NCI-H2107 treated with DMSO at 0.1 percent for 48 hours (cell line): ENCODE measurements at regions not wholly inside any gene's neighbourhood (a gene's known extent, or its start where the extent isn't known, plus 50 kb on each side); places are given as distances from the start of the nearest gene placed in this dataset.

Source experiments
- DNase-seq: peaks from one replicate; lab custom pipeline; 2025; ENCODE audit not compliant: unreplicated experiment; lab: John Stamatoyannopoulos, UW

GRCh38 chr12:19010726-19011125, 118.8 kb upstream of the PLEKHA5 start:
- no peak for DNase-seq

DNA sequence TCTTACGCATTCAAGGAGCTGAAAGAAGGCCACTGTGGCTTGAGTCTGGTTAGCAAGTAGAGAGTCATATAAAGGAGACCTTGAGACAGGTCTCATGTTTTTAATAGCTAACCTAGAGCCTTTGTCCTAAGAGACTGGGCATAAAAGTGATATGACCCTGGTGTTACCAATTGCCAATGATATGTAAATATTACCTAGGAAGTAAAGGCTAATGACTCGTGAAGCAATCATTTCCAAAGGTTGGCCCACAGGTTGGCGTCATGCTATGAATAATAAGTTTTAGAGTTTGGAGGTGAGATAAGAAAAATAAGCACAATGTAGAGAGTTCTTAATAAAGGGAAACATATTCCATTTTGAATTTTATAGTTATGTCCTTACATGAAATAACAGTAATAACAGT, 116.6 kb upstream of the PLEKHA5 start:
- no peak for DNase-seq

- DNase-seq = no peak
Observed at GRCh38 chr12:19014240-19014639, 115.3 kb upstream of the PLEKHA5 start.

DNA sequence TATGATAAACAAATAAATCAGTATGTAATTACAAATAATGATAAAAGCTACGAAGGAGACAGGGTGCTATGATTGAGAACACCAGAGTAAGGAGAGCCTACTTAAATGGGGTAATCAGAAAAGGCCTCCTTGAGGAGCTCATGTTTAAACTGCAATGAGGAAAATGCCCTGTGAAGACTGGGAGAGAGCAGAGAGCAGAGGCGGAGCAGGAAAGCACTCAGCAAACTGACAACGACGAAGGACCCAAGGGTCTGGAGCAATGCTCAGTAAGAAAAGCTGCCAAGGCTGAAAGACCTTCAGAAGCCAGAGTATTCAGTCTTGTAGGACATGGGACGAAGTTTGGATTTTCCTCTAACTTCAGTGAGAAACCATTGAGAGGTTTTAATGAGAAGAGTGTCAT, 114.2 kb upstream of the PLEKHA5 start:
- DNase-seq = no peak

DNA sequence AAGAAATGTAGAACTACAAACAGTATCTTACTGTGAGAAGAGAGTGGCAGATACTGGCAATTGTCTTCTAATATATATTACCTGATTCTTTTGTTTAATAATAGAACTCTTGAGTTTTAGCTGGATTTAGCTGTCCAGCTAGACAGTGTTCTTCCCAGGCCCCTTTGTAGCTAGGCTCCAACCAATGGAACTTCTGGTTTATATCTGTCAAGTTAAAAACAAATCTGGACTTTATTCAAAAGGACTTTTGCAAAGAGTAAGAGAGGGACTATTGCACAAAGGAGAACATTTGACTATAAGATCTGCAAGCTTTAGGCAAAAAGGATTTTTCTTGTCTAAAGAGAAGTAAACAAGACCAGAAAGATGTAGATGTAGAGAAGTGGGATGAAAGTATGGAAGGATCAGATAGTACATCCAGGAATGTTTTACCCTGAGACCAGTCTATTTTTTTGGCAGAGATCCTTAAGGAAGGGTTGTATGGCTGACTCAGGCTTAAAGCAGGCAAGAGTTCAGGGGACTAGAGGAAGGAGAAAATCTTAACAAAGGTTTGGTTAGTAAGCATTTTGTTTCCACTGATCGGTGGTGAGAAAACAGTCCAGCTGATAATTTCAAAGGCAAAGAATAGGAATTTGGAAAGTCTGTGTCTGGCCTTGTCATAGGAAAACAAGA, 111.1 kb upstream of the PLEKHA5 start:
- DNase-seq = no peak

DNA sequence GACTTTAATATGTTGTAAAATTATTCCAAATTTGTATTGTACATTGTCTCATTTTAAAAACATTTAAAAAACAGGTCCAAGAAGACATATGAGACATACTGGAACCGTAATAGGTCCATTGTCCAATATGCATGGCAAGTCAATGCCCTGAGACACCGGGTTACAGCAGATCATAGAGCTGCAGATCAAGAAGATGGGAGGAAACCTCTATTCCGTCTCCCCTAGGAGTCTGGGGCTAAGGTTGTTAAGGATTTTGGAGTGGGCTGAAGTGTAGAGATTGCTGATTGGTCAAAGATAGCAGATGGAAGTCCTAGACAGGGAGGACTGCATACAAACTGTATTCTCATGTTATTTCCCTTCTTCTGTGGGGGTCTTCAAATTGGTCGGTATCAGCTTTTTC, 108.3 kb upstream of the PLEKHA5 start:
- DNase-seq = no peak

DNA sequence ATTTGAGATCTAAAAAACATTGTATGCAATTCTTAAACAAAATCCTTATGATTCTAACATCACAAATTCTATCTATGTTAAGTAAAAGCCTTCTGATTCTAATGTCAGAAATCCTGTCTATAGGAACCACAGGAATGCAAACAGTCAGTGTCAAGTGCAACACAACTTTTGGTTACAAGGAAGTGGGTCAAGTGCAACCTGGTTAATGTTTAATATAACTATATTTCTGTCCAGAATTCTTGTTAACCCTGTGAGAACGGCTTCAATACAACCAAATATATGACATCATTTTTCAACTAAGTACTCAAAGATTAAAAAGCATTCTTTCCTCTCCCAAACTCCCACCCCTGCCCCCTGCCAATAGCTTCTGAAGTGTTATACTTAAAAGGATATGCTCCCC, 107.9 kb upstream of the PLEKHA5 start:
- DNase-seq = no peak

DNA sequence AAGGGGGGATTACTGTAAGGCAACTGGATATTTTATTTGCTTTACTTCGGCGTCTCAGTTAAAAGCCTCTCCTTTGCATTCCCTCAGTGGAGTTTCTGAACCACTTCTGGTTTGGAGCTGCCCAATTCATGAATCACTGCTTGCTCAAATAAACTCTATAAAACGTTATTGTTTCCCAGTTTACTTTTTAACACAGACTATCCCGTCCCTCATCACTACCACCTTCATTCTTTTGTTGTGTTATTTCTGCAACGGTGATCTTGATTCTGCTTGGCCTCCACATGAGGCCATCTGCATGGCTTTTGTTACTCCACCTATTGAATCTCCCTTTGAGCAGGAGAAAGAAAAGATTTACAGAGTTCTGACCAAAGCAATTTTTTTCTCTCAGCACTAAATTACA, 104.0 kb upstream of the PLEKHA5 start:
- no peak for DNase-seq

GRCh38 chr12:19026034-19026433, 103.5 kb upstream of the PLEKHA5 start:
- DNase-seq = no peak

DNA sequence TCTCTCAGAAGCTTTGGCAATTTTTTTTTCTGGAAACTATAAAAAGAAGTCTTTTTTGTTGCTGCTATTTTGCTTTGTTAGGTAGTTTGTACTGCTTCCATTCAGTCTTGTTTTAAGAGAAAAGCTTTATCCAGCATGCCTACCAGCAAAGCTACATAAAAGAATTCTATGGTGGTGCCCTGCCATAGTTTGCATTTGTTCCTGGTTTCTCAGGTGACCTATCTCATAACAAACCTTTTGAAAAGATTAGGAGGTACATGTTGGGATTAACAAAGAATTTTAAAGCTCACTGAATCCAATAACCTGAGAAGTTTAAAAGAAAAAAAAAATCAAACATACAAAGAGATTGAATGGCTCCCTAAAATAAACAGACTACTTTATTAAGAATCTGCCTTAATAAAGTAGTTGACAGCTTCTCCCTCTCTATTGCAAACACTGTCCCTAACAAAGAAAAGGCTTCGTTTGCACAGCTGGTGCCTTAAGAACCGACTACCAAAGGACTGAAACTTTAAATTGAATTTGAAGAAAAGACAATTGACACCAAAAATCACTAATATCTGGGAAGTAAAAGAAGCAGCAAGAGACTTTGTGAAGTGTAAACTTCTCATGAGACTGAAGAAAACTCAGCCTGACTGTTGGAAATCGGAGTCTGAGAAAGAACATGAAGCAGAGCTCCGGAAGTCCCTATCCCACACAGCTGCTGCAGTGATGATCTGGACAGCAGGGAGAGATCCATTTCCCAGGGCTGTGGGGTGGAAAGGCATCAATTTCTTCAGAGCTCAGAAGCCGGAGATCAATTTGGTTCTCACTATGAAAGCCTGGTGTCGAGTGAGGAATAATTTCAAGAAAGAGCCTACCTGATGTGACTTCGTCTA, 102.7 kb upstream of the PLEKHA5 start:
- no peak for DNase-seq

DNA sequence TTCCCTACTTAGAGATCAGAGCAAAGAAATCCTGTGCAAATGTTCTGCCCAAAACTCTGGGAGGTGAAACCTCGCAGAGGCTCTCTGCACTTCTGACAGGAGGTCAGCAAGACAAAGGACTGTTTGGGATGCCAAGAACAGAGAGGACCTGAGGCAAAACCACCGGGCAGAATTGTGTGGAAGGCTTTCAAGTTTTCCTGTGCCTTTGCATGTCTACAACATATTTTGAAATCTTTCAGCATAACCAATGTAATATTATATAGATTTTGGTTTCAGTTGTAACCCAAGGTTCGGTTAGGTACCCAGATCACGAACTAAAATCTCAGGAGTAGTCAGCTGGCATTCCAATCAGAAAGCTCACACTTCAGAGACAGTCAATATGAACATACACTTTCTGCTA, 99.4 kb upstream of the PLEKHA5 start:
- DNase-seq = no peak

- no peak for DNase-seq
Observed at GRCh38 chr12:19030603-19031002, 98.9 kb upstream of the PLEKHA5 start.

GRCh38 chr12:19031032-19031431, 98.5 kb upstream of the PLEKHA5 start:
- no peak for DNase-seq

GRCh38 chr12:19032826-19033225, 96.7 kb upstream of the PLEKHA5 start:
- no peak for DNase-seq

DNA sequence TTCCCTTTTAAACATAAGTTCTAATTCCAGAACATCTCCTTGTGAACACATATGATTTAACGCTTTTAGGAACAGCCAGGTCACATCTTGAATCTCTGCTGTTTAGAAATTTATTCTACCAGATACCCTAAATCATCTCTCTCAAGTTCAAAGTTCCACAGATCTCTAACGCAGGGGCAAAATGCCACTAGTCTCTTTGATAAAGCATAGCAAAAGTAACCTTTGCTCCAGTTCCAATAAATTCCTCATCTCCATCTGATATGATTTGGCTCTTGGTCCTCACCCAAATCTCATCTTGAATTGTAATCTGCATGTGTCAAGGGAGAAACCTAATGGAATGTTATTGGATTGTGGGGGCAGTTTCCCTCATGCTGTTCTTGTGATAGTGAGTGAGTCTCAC, 96.3 kb upstream of the PLEKHA5 start:
- DNase-seq = no peak

DNA sequence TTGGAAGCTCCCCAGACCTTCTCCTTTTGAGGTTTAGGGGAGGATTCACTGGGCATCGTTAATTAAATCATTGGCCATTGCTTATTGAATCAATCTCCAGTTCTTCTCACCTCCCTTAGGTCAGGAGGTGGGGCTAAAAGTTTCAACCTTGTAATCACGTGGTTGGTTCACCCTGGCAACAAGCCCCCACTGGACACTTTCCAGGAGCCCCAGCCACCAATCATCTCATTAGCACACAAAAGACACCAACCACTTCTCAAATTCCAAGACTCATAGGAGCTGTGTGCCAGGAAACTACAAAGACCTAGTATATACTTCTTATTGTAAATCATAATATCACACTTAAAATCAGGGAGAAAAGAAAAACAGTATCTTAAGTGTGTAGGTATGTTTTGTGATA, 94.6 kb upstream of the PLEKHA5 start:
- DNase-seq = no peak

- no peak for DNase-seq
Observed at GRCh38 chr12:19035536-19035935, 94.0 kb upstream of the PLEKHA5 start.

GRCh38 chr12:19036673-19037357, 92.7 kb upstream of the PLEKHA5 start:
- no peak for DNase-seq

- DNase-seq = no peak
Observed at GRCh38 chr12:19038209-19038608, 91.3 kb upstream of the PLEKHA5 start.

GRCh38 chr12:19039515-19039914, 90.0 kb upstream of the PLEKHA5 start:
- no peak for DNase-seq

DNA sequence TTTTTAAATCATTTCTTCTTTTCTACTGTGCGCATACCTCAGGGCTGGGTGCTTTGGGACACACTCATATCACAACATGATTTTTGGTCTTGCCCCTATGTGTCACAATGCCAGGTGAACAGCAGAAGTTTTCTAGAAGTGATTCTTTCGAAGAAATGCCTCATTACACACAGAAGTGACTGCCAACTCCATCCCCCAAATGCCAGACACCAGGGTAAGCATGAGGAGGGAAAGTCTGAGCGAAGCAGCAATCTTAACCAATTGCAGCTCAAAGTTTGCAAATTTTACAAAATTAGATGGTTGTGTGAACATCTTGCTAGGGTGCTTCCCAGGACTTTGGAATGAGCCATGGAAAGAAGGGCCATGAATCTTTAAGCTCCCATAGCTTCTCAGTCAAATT, 87.3 kb upstream of the PLEKHA5 start:
- DNase-seq = no peak

GRCh38 chr12:19044430-19044829, 85.1 kb upstream of the PLEKHA5 start:
- DNase-seq = no peak
